ENCODE measurements at regions not wholly inside any gene's neighbourhood (a gene's known extent, or its start where the extent isn't known, plus 50 kb on each side); places are given as distances from the start of the nearest gene placed in this dataset.

- H3K27me3 ChIP-seq: no peaks in the 10 kb centered on the region
- H3K9ac ChIP-seq (ENCODE audit: low read depth in 2 of 2, low read length in 2 of 2): no peak overlapping the region
- no peaks in the 10 kb centered on the region for H3K4me1 ChIP-seq
- DNase-seq: no peak
- H3K36me3 ChIP-seq: no peaks in the 10 kb centered on the region
- intact Hi-C loops (cut with DNase I): no loop called here
- no peak overlapping the region for H3K4me3 ChIP-seq
- H3K9me3 ChIP-seq: no peaks in the 10 kb centered on the region
- H3K27ac ChIP-seq: no peak overlapping the region
- TF ChIP-seq CTCF (IDR thresholded peaks at IDR 0.05): no peak
These were observed 134.0 kb downstream of the UFM1 start for GRCh38 chr13:38483623-38484022.

- Histone ChIP-seq H3K4me1 (no peaks in the 10 kb centered on the region), H3K27me3 (no peaks in the 10 kb centered on the region), H3K9ac (ENCODE audit: low read depth in 2 of 2, low read length in 2 of 2) (no peak overlapping the region), H3K36me3 (no peaks in the 10 kb centered on the region), H3K27ac (no peak overlapping the region), H3K9me3 (no peaks in the 10 kb centered on the region), H3K4me3 (no peak overlapping the region)
- intact Hi-C loops (cut with DNase I): no loop called here
- no peak for TF ChIP-seq CTCF (IDR thresholded peaks at IDR 0.05)
- DNase-seq: no peak
These were observed 141.0 kb downstream of the UFM1 start for GRCh38 chr13:38490657-38491056.

GRCh38 chr13:38494445-38494844, 144.8 kb downstream of the UFM1 start:
- H3K4me3 ChIP-seq: no peak overlapping the region
- H3K36me3 ChIP-seq: no peaks in the 10 kb centered on the region
- no peak for TF ChIP-seq CTCF (IDR thresholded peaks at IDR 0.05)
- no peaks in the 10 kb centered on the region for H3K9me3 ChIP-seq
- H3K4me1 ChIP-seq: no peaks in the 10 kb centered on the region
- intact Hi-C loops (cut with DNase I): no loop called here
- H3K27ac ChIP-seq: no peak overlapping the region
- H3K27me3 ChIP-seq: no peaks in the 10 kb centered on the region
- no peak overlapping the region for H3K9ac ChIP-seq (ENCODE audit: low read depth in 2 of 2, low read length in 2 of 2)
- no peak for DNase-seq

DNA sequence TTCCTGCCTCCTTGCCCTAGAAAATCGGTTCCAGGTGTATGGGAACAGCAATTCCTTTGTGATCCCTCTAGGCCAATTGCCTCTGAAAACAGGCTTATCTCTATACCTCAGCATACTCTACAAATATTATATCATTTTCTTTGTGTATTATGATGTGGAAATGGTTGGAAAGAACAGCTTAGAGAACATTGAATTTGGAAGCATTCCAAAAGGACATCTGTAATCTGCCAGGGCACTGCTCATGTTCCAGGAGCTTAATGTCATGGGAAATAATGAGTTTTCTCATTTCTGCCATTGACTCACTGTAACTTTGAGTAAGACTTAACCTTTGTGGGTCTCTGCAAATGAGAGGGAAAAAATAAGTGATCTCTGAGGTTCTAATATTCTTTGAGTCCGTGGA, 147.3 kb downstream of the UFM1 start:
- TF ChIP-seq CTCF (IDR thresholded peaks at IDR 0.05): no peak
- H3K36me3 ChIP-seq: no peaks in the 10 kb centered on the region
- intact Hi-C loops (cut with DNase I): no loop called here
- H3K4me1 ChIP-seq: no peaks in the 10 kb centered on the region
- H3K27ac ChIP-seq: no peak overlapping the region
- H3K9ac ChIP-seq (ENCODE audit: low read depth in 2 of 2, low read length in 2 of 2): no peak overlapping the region
- no peaks in the 10 kb centered on the region for H3K27me3 ChIP-seq
- no peak overlapping the region for H3K4me3 ChIP-seq
- DNase-seq: no peak
- no peaks in the 10 kb centered on the region for H3K9me3 ChIP-seq

DNA sequence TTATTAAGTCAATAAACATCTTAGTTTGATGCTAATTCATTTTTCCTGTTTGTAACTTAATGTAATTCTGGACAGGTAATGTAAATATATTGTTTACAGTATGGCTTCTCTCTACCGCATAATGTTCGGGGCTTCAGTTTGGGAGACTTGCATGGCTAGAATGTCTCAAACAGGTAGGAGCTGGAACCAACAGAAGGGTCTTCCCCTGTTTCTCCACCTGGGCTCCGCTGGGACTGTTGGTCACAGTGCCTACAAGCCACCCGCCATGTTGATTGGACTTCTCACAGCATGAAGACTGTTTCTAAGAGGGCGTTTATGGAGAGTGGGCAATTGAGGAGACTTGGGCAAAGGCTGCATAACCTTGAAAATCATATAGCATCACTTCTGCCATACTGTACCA, 148.6 kb downstream of the UFM1 start:
- intact Hi-C loops (cut with DNase I): no loop called here

More for the DNA sequence above, 148.6 kb downstream of the UFM1 start:
- H3K27me3 ChIP-seq: no peaks in the 10 kb centered on the region
- H3K4me3 ChIP-seq: no peak overlapping the region
- no peaks in the 10 kb centered on the region for H3K36me3 ChIP-seq
- no peaks in the 10 kb centered on the region for H3K4me1 ChIP-seq
- DNase-seq: no peak
- no peak overlapping the region for H3K9ac ChIP-seq (ENCODE audit: low read depth in 2 of 2, low read length in 2 of 2)
- H3K9me3 ChIP-seq: no peaks in the 10 kb centered on the region
- H3K27ac ChIP-seq: no peak overlapping the region
- no peak for TF ChIP-seq CTCF (IDR thresholded peaks at IDR 0.05)

All from colonic mucosa (tissue), 4 donors.